ENCODE measurements at regions not wholly inside any gene's neighbourhood (a gene's known extent, or its start where the extent isn't known, plus 50 kb on each side); places are given as distances from the start of the nearest gene placed in this dataset.

DNA sequence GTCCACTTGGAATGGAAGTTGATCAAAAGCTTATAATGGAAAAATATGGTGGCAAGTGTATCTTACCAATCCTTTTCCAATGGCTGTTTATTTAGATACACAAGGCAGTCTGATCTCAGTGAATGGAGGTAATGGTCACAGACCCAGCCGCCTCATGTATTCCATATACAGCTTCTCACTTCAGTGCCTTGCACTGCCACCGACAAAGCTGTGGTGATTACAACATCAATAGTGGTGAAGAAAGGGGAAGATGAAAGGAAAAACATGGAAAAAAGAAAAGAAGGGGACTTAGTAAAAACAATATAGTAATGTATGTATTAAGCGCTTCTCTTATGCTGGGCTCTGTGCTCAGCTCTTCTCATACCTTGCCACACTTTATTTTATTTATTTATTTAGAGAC, 297.3 kb upstream of the RASA1 start:
- ATAC-seq (no peak), DNase-seq (ENCODE audit: low spot score) (no peak)

DNA sequence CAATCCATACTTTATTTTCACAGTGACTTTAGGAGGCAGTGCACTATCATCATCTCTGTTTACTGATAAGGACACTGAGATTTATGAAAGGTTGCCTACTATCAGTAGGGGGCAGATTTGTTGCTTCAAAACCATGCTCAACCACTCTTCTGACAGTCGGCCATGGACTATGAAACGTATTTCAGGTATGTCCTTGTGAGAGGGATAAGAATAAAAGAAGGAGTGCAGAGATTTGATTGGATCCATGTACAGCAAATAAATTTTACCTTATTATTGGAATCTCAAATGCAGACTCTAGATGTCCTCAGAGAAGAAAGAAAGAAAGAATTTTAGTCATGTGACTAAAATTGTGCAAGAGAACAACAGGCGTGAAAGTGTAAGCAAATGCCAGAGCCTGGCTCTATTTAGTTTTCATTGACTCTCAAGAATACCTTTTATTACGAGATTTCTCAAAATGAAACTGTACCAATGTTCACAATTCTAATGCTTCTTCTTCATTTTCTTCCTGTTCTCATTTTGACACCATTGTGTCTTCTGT, 296.6 kb upstream of the RASA1 start:
- DNase-seq (ENCODE audit: low spot score) (no peak), ATAC-seq (peak; percentile 66)

DNA sequence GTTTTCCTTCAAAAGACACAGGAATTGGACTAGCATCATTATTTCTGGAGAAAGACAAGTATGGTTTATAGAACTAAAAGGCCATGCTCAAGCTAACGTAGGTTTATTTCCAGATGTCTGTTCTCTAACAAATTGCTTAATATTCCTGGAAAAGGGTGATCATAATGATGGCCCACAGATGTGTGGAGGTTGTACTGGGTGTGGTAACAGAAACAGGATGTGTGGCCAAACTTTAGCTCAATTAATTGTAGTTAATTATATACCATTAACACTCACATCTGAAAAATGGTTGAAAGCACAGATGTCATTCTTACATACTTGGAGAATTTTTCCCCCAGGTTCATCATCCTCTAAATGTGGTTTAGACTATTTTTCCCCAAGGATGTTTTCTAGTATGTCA, 292.7 kb upstream of the RASA1 start:
- DNase-seq (ENCODE audit: low spot score) = no peak
- ATAC-seq = no peak

DNA sequence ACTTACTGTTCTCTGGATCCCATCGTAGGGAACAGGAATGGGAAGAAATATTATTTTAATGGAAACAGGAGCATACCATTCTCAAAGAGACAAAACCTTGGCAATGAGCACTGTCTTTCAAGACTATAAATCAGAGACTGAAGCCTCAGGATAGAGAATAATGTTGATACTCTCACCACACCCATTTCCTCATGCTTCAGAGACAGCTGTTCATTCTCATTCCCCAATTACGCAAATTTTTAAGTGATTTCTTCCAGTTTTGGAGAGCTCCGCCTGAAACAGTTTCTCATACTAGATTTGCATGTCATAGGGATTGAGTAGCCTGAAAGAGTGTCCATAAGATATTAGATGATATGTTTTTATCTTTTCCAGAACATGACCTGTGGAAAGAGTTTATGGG, 290.5 kb upstream of the RASA1 start:
- DNase-seq (ENCODE audit: low spot score) (no peak), ATAC-seq (no peak)

DNA sequence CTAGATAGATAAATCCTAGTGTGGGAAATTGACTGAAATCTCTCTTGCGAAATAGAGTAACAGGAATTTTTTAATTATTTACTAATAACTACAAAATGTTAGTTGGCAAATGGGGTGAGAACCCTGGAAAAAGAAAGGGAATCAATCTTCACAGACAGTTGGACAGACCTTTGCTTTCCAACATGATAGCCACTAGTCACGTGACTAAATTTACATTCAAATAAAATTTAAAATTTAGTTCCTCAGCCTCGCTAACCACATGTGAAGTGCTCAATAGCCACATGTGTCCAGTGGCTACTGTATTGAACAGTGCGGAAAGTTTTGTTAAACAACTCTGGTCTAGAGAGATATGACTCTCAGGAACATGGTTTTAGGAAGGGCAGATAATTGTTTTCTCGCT, 289.9 kb upstream of the RASA1 start:
- DNase-seq (ENCODE audit: low spot score) = no peak
- ATAC-seq = no peak

DNA sequence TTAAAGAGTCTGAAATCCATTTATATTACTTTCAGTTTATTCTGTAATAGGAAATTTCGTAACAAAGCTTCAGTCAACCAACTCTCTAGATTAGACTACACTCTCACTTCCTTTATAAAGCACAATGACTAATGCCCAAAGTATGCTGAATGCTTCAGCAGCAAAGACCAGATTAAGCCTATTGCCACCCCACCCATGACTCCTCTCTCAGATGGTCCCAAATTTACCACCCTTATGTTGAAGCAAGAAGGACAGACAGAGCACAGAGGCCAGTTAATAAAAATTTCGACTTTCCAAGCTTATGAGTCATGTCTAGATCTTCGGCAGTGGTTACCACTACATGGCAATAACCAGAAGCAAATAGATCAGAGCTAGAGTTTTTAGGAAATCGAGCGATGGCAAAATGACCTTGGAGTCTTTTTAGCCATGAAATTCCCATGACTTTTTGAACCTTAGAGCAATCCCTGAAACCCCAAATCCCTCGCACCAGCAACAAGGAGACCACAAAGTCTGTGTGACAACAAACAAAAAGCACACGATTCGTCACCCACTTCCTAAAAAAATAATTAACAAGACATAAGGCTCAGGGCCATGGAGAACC, 287.8 kb upstream of the RASA1 start:
- ATAC-seq (peak; percentile 32), DNase-seq (ENCODE audit: low spot score) (no peak)

DNA sequence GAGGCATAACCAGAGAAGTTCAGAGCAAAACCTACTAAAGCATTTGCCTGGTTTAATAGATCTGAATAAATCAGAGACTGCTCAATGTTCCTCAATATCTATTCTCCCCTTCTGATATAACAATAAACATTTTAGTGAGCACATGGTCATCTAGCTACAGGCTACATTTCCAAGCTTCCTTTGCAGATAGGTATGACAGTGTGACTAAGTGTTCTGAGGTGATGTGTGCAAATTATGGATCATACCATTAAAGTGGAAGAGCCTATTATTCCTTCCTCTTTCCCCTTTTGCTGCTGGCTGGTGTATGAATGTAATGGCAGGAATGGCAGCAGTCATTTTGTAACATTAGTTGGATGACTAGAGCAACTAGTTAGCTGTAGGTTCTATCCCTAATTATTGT, 285.8 kb upstream of the RASA1 start:
- ATAC-seq (no peak), DNase-seq (ENCODE audit: low spot score) (no peak)

DNA sequence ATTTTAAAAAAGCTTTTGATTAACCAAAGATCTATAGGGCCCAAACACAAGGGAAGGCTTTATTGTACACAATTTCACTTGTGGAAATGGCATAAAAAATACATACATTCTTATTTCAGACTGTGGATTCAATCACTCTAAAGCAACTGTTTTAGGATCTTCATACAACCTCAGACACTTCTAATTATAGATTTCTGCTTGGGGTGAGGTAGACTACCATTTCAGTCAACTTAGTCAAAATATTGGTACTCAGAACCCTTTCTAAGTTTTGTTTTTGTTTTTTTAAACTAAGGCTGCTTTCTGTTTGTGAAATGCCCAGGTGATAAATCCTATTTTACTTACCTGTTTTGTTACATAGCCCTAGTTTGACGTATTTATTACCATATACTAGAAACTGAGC, 284.5 kb upstream of the RASA1 start:
- DNase-seq (ENCODE audit: low spot score) (no peak), ATAC-seq (no peak)

DNA sequence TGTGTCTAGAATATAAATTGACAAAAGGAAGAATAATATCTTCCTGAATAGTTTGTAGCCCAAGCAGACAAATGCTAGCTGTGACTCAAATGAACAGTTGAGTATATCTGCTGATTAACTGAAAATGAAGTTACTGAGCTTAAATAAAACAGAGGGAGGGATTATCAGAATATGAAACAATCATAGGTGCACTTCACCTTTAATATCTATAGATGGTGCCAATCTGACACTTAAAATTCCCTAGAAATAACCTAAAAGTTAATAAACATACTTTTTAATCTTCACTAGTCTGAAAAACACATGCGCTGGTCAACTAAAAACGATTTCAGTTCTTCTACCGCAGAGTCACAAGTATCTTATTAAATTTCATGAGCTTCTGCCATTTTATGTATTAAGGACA, 280.8 kb upstream of the RASA1 start:
- DNase-seq (ENCODE audit: low spot score) (no peak), ATAC-seq (no peak)

DNA sequence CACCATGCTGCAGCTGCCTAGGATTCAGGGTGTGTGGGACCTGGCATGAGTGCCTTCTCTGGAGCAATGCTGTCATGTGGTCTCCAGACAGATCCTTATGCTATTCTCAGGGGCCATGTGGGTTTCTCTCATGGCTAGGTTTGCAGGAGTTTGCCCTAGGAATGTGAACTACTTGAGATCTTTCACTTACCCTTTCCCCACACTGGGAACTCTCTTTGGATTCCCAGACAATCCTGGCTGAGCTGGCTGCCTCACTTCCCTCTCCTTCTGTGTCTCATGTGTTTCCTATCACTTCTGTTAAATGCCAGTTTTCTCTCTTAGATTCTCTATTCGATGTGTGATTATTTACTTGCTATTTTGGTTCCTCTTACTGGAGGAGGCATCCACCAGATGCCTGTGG, 270.2 kb upstream of the RASA1 start:
- ATAC-seq (no peak), DNase-seq (ENCODE audit: low spot score) (no peak)

DNA sequence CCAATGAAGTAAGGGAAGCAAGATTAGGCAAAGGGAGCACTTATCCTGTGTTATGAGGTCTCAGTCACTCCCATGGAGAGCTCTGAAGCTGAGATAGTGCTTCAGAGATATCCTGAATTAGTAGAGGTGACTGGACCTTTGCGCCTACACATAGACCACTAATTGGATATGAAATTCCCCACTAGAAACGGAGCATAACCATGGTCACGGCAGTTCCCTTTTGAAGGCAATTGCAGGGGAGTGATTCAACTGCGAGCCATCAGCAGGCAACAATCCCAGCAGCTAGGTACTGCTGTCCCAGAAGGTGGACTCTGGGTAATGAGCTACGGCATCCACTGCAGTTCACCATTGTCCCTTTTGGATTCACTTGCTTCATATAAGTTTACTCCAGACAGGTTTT, 267.7 kb upstream of the RASA1 start:
- no peak for ATAC-seq

DNA sequence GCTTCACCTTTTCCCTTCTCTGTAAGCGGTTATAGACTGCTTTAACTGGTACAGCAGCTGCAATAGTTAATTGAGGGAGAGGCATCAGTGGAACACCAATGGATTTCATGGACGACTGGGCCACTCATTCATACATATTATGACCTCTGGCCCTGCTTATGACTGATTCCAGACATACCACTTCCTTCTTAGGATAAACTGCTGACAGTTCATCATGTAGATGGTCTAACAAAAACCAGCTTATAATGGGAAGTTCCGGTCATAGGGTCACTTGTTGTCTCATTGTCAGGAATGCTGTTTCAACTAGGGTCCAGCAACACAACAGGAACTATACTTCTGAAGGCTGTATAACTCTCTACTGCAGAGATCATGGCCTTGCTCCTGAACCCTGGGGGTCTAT, 265.2 kb upstream of the RASA1 start:
- DNase-seq (ENCODE audit: low spot score) = no peak
- ATAC-seq = peak; percentile 35

More for the DNA sequence above, 267.7 kb upstream of the RASA1 start:
- DNase-seq (ENCODE audit: low spot score) = no peak

DNA sequence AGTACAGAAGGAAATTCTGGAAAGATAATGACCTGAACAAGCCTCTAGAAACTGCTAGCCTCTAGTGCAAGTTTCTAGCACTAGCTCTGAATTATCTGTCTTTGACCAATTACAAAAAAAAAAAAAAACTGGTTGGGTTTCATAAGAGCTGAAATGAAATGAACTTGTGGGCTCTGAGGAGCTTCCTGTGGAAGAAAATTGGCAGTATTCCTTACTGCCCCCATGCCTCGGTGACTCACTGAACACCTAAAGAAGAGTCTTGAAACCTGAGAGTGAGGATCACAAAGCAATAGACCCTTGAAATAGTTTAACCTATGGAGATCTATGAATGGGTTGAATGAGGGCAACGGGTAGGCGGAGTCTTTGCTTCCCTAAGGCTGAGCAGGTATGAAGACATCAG, 263.6 kb upstream of the RASA1 start:
- no peak for ATAC-seq
- DNase-seq (ENCODE audit: low spot score) = no peak

DNA sequence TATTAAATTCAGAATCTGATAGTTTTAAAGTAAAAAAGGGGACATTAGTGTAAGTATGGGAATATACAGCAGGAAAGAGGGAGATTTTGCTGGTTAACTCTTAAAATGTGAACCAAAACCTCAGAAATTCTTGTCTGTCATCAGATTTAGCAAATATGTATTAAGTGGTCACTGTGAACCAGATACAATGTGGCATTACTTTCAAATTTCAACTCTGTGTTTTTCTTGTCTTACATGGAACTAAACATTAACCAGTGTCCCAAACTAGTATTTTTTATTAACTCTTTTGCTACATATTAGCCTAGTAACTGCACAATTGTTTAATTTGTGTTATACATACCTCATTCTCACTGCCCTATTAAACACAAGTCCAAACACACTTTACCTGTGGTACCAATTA, 259.9 kb upstream of the RASA1 start:
- DNase-seq (ENCODE audit: low spot score) = no peak
- no peak for ATAC-seq

DNA sequence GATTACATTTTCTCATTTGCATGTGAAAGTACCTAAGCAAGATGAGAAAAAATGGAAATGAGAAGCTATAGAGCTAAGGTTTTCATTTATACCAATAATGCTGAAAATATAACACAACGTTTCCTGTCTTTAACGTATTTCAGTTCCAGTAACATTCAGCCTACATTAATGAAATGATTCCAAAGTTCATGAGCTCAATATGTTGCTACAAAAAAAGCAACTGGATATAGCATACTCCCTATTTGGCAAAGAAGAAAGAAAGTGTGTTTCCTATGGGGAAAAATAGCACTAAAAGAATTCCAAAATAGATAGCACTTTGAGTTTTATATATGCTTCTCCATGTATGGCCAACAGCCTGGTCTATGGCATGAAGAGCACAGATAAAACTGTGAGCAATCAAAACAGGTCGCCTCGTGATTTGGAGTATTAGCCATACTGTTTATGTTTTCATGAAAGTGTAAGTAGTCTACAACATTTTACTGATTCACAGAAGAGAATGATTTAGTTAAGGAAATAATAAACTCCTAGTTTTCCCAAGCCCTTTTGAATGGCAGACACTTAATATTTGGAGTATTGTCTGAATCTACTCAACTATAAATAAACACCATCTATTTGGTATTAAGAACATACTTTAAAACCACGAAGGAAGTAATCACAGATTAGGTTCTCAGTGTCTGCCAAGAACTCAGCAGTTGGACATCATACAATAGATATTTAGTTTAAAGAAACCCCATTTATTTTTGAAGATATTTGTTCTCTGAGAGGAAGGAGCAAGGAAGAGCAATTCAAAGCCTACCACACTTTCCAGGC, 258.7 kb upstream of the RASA1 start:
- DNase-seq (ENCODE audit: low spot score) = no peak
- no peak for ATAC-seq

DNA sequence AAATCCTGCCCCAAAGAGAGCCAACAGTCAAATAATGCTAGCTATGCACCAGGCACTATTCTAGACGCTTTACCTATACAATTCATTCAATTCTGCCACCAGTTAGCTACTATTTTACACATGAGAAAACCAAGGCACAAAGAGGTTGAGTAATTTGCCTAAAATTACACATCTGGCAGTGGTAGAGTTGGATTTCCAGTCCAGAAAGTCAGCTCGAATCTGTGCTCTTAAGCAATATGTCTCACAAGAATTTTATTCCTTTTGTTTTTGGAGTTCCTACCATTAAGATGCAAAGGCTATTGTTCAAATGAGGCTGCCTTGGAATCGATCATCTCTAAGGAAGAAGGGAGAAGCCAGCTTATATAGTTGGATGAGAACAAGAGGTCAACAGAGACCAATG, 256.9 kb upstream of the RASA1 start:
- DNase-seq (ENCODE audit: low spot score) (no peak), ATAC-seq (no peak)

DNA sequence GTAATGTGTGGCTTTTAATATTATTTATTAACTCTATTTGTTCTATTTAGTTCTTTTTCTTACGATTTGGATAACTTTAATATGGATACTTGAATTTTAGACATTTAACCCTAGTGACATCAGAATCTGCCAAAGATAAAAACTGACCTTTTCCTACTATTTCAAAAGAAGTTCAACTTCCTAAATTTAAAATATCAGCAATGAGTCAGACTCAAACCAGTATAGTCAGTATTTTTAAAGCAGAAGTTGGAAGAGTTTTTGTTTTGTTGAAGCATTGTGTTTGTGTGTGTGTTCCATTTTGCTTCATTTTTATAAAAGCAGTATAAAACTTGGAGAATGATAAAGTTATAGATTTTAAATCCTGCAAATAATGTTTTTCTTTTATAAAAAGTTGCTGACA, 251.8 kb upstream of the RASA1 start:
- DNase-seq (ENCODE audit: low spot score) = no peak
- no peak for ATAC-seq

DNA sequence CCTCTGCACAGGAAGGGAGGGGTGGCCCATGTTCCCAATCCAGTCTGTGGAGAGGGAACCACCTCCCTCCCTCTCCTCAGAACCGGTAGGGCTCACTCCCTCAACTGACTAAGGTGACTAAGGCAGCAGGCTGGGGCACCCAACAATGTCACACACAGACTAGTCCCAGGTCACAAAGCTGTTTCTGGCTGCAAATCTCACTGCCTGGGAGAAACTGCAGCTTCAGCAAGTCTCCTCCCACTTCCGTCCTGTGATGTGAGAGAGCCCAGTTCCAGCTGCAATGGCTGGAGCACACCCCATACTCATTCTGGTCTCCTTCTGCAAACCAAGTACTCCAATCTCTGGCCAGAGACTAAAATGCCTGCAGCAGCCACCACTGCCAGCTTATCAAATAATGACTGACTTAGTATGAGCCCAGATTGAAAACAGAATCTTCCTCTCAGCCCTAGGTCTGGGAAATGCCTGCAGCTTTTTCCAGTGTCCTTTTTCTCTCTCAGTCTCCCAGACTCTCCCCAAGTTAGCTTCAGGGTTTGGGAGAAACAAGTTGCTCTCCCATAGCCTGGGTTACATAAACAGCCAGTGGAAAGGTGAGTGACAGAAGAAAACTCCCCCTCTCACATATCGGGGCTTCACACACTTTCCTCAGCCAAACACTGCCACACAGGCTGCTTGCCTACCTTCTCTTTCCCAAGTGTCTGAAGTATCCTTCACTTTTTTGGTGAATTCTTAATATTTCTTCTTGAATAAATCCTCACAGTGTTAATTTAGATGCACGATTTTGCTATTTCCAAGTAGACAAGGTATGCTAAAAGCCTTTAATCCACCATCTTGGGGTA, 247.4 kb upstream of the RASA1 start:
- ATAC-seq (peak; percentile 75), DNase-seq (ENCODE audit: low spot score) (no peak)

DNA sequence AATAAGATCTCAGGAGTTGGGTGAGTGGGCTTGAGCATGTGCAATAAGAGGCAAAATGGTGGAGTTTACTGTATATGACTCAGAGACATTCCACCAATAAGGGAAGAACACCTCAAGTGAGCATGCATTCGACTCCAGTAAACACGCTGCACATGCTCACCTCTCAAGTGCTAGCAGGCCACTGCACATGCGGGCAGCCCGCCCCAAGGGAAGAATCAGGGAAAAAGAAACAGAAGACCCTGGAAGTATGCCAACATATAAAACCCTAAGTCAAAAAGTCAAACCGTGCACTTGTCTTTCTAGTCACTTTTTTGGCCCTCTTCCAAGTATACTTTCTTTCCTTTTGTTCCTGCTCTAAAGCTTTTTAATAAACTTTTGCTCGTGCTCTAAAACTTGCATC, 245.3 kb upstream of the RASA1 start:
- DNase-seq (ENCODE audit: low spot score) (no peak), ATAC-seq (no peak)

DNA sequence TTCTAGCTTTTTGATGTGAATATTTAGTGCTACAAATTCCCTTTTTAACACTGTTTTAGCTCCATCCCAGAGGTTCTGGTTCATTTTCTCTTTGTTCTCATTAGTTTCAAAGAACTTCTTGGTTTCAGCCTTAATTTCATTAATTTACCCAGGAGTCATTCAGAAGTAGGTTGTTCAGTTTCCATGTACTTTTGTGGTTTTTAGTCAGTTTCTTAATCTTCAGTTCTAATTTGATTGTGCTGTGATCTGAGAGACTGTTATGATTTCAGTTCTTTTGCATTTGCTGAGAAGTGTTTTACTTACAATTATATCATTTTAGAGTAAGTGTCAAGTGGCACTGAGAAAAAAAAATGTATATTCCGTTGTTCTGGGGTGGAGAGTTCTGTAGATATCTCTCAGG, 240.1 kb upstream of the RASA1 start:
- DNase-seq (ENCODE audit: low spot score) = no peak
- ATAC-seq = no peak

DNA sequence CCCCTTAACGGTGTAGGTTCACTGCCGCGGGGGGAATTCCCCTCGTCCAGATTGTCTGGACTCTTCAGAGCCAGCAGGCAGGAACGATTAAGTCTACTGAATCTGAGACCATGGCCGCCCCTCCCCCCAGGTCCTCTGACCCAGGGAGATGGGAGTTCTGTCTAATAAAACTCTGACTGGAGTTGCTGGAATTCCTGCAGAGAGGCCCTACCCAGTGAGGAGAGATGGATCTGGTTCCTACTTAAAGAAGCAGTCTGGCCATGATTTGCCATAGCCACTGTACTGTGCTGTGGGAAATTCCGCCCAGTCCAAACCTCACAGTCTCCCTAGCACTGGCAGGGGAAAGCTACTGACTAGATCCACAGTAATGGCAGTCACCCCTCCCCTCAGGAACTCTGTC, 237.7 kb upstream of the RASA1 start:
- ATAC-seq (no peak), DNase-seq (ENCODE audit: low spot score) (no peak)

DNA sequence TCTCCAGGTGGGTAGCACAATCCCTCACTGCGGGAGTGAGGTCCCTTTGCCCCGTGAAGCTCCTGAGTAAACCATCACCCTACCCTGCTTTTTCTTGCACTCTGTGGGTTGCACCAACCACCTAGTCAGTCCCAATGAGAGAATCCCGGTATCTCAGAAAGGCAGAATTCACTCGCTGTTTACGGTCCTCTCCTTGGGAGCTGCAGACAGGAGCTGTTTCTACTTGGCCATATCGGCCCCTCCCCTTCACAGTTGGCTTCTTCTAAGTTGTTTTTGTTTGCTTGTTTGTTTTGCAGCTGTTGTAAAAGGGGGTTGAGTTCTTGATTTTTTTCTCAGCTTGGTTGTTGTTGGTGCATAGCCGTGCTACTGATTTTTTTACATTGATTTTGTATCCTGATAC, 237.0 kb upstream of the RASA1 start:
- DNase-seq (ENCODE audit: low spot score) = no peak
- ATAC-seq = no peak
